GM18873 (cell line): ENCODE measurements at regions not wholly inside any gene's neighbourhood (a gene's known extent, or its start where the extent isn't known, plus 50 kb on each side); places are given as distances from the start of the nearest gene placed in this dataset.

Source experiments
- ATAC-seq: cut with Tn5 transposase; IDR thresholded peaks from one replicate; pipeline ENCODE4 v1.9.1; 2021; ENCODE audit warnings: mild to moderate bottlenecking, moderate library complexity, moderate number of reproducible peaks; ENCODE audit not compliant: unreplicated experiment, low FRiP score

DNA sequence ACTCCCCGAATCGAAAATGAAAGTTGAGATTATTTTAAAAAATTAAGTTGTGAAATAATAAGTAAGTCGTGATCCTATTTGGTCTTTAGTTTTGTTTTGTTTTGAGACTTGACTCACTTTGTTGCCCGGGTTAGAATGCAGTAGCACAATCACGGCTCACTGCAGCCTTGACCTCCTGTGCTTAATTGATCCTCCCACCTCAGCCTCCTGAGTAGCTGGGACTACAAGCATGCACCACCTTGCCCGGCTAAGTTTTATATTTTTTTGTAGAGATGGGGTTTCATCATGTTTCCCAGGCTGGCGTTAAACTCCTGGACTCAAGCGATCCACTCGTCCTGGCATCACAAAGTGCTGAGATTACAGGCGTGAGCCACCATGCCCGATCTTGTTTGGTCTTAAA, 326.2 kb downstream of the MYCN start:
- no peak for ATAC-seq

- no peak for ATAC-seq
These were observed 324.7 kb downstream of the MYCN start for GRCh38 chr2:16264931-16265540.

DNA sequence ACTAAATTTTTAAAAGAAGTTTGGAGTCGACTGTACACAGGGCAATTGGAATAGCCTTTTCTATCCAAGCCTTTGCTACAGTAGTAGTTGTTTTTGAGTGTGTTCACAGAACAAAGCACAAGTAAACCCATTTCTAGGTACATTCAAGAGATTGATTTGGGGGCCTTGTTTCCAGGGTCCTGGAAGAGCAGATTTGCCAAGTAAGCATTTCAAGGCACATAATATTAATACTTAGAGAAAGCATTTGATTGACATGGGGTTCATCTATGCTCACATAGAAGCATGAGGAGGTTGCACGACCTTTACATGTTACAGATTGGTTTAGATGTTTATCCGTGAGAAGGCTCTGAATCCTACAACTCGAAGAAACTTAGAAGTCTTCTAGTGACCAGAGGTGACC, 324.1 kb downstream of the MYCN start:
- no peak for ATAC-seq

DNA sequence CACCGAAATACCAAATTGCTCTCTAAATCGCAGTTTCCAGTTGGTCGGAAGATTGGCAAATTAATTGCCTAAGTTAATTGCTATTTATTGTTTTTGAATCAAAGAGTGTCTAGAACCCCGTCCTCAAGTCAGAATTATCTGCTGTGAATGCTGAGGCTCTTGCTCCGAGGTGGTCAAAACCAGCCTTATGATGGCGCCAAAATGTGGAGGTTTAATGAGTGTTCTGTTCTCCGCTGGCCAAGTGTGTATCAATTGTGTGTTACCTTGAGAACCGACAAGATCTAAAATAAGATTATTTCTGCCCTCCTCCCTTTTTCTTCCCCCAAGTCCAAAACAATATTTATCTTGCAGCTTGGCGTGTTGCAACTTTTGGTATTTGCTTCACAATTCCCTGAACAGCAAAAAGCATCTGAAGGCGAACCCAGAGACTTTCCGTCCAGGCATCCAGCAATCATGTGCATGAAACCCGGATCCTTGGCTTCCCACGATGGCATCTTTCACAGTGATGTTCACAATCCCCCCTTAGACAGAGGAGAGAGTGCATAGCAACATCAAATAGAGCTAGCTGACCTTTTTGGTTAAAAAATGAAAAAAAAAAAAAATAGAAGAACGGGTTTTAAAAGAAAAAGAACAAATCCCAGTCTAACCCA, 323.0 kb downstream of the MYCN start:
- no peak for ATAC-seq

DNA sequence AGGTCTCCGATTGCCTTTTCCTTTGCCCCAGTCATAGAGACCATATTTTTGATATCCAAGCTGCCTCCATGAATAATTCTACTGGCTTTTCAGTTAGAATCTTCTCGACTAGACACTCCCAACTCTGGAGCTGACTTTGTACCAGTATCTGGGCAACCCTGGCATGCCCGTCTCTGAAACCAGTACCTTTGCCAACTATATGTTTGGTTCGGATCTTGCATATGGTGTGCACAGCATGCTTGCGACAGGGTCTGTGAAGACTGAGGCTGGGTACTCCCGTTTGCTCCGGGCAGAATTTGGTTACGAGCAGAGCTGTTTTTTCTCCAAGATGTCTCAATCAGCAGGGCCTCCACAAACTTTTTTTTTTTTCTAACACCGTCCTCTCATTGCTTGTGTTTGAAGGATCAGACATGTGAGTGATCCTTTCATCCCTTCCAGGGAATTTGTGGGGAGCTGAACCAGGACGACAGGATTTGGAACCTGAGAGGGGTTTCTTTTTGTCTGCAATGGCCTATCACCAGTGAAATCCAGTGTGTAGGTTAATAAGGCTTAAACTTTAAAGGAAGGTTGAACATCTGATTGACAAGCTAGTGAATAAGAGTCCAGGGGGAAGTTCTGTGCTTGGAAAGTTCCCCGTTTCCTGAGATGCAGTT, 322.3 kb downstream of the MYCN start:
- ATAC-seq = no peak

GRCh38 chr2:16261791-16262190, 321.4 kb downstream of the MYCN start:
- ATAC-seq = no peak

GRCh38 chr2:16261071-16261470, 320.7 kb downstream of the MYCN start:
- ATAC-seq = no peak

DNA sequence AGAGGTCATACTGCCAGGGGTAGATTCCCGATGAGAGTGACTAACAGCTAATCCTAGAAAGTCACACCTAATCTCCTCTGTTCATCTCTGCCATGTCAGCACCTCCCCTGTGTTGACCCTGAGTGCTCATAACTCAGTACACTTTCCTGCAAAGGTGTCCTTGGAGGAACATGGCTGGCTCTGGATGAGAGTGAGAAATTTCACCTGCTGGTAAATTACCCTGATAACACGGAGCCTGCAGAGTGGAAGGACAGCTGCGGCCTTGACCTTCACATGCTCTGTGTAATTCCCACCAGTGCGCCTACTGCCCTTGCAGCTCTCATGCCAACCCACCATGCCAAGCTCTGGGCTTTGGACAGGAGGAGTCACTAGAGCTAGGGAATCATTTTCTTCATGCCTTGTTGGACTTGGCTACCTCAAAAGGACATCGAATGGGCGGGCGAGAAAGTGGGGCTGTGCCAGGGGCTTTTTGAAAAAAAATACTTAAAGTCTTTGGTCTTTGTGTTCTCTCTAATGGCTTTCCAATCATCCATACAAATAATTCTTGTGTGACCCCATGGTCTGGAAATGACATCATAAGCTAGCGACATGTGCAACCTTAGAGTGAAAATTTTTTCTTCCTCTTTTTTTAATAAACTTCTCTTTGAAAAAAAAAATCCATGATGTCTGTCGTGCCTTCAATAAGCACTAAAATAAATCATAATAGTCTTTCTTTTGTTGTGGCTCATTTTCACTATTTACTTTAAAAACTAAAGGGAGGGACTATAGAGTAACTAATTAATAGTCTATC, 319.9 kb downstream of the MYCN start:
- no peak for ATAC-seq

DNA sequence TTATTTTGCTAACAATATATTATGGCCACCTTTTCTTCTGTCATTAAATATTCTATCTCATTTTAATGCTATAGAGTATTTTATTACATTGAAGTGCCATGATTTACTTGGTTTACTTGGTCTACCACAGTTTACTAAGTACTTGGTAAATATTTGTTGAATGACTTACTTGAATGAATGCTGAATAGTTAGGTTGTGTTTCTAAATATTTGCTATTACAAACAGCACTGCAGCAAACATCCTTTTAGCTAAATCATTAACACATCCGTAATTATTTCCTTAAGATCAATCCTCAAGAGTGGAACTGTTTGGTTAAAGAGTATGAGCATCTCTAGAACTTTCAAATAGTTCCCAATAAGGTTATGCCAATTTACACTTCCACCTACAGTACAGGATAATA, 318.7 kb downstream of the MYCN start:
- ATAC-seq = no peak

DNA sequence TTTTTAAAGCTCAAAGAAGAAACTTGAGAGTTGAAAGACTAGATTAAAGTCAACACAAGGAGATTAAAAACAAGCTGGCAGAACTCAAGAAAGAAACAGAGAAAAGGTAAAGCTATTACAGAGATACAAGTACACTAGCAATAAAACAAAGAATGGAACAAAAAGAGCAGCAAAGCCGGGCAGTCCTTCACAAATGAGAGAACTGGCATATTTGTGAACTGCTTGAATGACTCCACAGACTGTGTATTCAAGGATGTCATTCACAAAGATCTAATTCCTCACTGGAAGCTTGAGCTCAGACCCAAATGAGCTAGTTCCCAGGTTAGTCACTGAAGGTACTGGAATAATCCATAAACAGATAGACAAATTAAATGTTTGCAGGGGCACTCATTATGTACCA, 318.0 kb downstream of the MYCN start:
- ATAC-seq = no peak

GRCh38 chr2:16257322-16258028, 317.1 kb downstream of the MYCN start:
- ATAC-seq = no peak

GRCh38 chr2:16256601-16257321, 316.4 kb downstream of the MYCN start:
- ATAC-seq = no peak

DNA sequence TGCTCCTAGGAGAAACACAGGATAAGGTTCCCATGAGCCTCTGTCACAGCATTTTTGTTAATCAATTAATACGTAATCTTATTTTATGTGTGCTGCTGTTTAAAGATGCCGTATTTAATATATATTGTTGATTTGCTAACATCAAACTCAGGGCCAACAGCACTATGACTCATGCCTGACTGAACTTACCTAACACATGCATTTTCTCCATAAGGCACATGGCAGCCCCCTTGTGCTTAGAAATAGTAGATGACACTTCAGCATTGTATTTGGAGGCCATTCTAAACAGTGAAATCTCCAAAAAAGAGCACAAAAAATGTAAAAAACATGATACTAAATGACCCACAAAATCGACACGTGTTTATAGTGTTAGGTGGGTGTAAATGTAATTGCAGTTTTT, 314.8 kb downstream of the MYCN start:
- ATAC-seq = no peak

DNA sequence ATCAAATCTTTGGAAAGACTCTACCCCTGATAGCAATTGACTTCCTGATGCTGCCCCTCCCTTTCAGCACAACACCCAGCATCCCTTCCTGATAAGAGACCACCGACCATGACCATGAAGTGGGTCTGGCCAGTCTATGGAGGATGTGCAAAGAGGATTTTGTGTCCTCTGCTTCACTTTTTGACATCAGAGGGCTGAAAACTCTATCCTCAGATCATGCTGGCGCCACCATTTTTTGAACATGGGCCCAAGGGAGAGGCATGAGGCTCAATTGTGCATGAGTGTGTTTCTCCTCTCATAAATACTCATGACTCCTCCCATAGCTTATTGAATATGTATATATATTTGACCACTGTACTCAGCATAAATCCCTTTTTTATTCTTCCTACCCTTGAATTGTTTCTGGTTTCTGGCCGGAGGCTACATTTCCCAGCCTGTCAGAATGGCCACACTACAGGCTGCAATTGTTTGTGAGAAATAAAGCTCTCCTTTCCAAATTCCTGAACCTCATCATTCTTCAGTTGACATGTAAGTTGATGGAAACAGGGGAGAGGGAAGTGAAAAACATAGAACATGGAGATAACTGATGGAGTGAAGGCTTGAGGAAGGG, 314.1 kb downstream of the MYCN start:
- ATAC-seq = no peak

DNA sequence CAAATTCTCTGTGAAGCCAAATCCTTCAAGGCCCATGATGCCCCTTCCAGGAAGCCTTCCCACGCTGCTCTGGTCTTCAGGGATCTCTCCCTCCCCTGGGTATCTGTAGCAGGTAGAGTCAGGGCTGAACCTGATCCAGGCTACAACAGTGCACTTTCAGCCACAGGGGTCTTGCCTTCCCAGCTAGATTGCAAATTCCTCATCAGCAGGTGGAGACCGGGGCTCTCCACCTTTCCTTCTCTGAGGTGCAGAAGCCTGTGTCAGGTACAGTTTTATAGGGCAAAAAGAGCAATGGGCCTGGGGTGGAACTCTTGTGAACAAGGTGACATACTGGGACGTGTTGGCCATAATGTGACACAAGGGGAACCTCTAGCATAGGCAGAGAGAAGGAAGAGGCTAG, 312.9 kb downstream of the MYCN start:
- ATAC-seq = no peak

GRCh38 chr2:16252891-16253290, 312.5 kb downstream of the MYCN start:
- no peak for ATAC-seq

DNA sequence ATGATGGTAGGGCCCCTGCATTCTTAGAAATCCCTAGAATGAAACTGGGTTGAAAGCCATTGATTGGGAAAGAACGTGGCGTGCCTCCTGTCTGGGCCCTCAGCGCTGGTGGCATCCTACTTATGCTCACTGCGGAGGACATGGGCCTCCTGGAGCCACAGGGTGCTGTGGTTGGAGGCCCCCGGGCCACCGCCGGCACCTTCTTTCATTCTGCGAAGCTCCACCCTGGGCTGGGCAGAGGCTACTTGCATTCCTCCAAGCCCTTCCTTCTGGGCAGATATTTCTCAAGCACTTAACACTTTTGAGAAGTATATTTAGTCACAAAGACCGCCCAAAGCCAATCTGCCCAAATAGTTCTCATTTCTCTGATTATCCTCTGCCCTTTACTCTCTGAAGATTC, 311.9 kb downstream of the MYCN start:
- ATAC-seq = no peak

GRCh38 chr2:16251511-16252225, 311.3 kb downstream of the MYCN start:
- ATAC-seq = no peak

DNA sequence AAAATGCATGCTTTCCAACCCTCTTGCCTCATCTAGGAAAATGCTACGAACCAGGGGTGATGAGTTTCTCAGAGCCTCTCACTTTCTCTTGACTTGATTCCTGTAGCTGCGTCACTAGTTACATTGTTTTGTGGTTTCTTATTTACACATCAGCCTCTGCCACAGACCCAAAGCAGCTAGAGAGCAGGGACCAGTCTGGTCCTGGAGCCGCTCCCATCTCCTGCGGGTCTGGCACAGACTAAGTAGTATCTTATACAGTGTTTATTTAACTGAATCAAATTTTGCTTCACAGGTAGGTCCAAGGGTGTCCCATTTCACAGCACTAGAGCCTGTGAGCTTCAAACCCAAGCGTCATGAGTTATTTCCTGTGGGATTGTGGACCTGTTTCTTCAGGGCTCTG, 310.5 kb downstream of the MYCN start:
- ATAC-seq = no peak
